Bronchial epithelial cell (primary cell): ENCODE measurements at regions not wholly inside any gene's neighbourhood (a gene's known extent, or its start where the extent isn't known, plus 50 kb on each side); places are given as distances from the start of the nearest gene placed in this dataset.

Source experiments
- DNase-seq: peaks from one replicate; pipeline ENCODE4 v3.0.0-alpha.2; 2010; ENCODE audit warnings: low read depth
- FAIRE-seq: peaks from 2 replicates; lab custom pipeline; 2011; peaks lifted over from hg19 to GRCh38; lab: Jason Lieb, UNC
- H3K27me3 ChIP-seq: 2 replicates; pipeline ENCODE4 v1.5.1; 2011; ENCODE audit warnings: low read length; ENCODE audit not compliant: control insufficient read depth, insufficient read depth
- H3K36me3 ChIP-seq: 2 replicates; pipeline ENCODE4 v1.5.1; 2011; ENCODE audit warnings: low read length; ENCODE audit not compliant: control insufficient read depth, insufficient read depth
- H3K4me3 ChIP-seq: 2 replicates; pipeline ENCODE4 v1.5.1; 2011; ENCODE audit warnings: mild to moderate bottlenecking, low read depth, low read length, control low read depth
- CTCF ChIP-seq: IDR thresholded peaks from 2 replicates; pipeline ENCODE4 v1.5.1; 2011; ENCODE audit warnings: mild to moderate bottlenecking, moderate library complexity, low read length, control low read depth, inconsistent platforms; ENCODE audit not compliant: insufficient read depth, severe bottlenecking

- Histone ChIP-seq H3K36me3 (no peaks in the 10 kb centered on the region), H3K4me3 (no peak overlapping the region), H3K27me3 (no peaks in the 10 kb centered on the region)
- DNase-seq (no peak), FAIRE-seq (no peak)
- TF ChIP-seq CTCF = no peak
These were observed 184.8 kb downstream of the EVX1 start for GRCh38 chr7:27427416-27427815.

- Histone ChIP-seq H3K27me3 (no peaks in the 10 kb centered on the region), H3K36me3 (no peaks in the 10 kb centered on the region), H3K4me3 (no peak overlapping the region)
- FAIRE-seq = no peak
- TF ChIP-seq CTCF = no peak
- DNase-seq = no peak
These were observed 187.5 kb downstream of the EVX1 start for GRCh38 chr7:27430105-27430504.

DNA sequence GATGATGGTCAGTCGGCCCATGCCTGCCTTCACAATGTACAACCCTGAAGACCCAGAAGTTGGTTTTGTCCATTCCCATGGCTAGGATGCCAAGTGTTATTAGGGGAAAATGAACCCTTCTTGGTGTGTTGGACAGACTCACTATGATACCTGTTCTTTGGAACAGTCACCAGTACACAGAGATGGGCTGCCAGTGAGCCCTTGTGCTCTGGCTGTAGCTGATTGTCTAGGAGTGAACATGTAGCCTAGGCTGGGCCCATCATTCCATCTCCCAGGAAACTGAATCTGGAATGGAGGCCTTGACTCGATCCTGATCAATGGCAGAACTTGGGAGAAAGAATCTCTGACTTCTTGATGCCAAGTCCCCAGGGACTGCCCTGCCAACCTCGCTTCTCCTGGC is 188.9 kb downstream of the EVX1 start:
- DNase-seq (no peak), FAIRE-seq (no peak)
- H3K36me3 ChIP-seq = no peaks in the 10 kb centered on the region
- H3K27me3 ChIP-seq = no peaks in the 10 kb centered on the region
- TF ChIP-seq CTCF = no peak
- no peak overlapping the region for H3K4me3 ChIP-seq

DNA sequence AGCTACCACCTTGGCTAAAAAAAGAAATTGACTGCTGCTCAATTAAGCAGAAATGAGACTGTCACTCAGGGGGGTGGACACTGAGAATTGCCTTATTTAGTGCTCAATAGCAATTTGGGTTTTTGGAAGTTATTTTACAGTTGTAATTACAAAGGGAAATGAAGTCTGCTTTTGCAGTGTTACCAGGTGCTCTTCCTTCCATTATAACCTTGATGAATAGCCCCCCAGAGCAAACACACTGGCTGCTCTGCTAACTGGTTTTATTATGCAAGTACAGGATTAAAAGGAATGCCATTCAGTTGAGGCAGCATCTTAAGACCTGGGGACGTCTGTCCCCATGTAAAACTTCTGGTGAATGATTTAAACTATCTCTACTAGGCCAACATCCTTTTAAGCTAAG is 191.0 kb downstream of the EVX1 start:
- no peak for FAIRE-seq
- Histone ChIP-seq H3K27me3 (no peaks in the 10 kb centered on the region), H3K36me3 (no peaks in the 10 kb centered on the region), H3K4me3 (no peak overlapping the region)
- TF ChIP-seq CTCF = no peak
- DNase-seq = no peak

DNA sequence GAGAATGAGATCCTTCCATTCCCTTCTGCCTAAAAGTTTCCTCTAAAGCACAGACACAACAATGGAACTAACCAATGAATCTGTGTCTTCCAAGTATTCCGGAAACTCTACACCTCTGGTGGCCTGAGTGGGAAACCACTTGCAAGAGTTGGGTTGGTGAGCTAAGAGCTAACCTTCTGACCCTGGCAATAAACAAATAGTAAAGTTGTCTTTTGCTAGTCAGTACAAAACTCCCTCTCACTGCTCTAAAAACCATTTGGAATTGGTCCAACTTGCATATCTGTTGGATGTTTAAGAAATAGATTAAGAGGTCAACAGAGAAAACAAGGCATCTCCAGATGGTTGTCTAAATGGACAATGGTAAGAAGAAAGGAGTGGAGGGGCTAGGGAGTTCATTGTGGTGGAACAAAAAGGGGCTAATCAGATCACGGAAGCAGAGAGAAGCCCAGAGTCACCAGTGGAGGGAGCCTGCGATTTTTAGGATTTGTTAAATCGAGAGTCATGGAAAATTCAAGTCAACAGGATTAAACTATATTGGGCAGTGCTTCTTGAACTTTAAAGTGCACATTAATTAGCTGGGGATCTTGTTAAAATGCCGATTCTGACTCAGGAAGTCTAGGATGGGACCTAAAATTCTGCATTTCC is 192.3 kb downstream of the EVX1 start:
- Histone ChIP-seq H3K27me3 (no peaks in the 10 kb centered on the region), H3K4me3 (no peak overlapping the region), H3K36me3 (no peaks in the 10 kb centered on the region)
- FAIRE-seq (no peak), DNase-seq (no peak)
- TF ChIP-seq CTCF = no peak

DNA sequence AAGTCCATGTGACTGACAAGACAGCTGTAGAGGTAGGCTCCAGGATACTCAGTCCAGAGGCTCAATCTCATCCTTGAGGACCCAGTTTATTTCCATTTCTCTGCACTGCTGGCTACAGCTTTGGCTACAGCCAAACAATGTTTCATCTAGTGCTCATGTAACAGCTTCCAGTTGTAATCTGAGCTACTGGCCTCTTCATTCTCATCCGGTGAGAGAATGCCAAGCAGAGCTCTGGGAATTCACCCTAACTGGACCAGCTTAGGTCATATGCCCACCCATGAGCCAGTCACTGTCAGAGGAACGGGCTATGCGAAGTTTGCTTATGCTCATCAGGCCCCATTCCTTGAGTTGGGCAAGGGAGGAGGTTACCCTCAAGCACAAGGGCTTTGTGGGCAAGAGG is 192.9 kb downstream of the EVX1 start:
- DNase-seq (no peak), FAIRE-seq (no peak)
- TF ChIP-seq CTCF = no peak

More for the DNA sequence above, 192.9 kb downstream of the EVX1 start:
- no peaks in the 10 kb centered on the region for H3K27me3 ChIP-seq
- H3K36me3 ChIP-seq = no peaks in the 10 kb centered on the region
- H3K4me3 ChIP-seq = no peak overlapping the region
